T-cell (primary cell): ENCODE measurements at regions not wholly inside any gene's neighbourhood (a gene's known extent, or its start where the extent isn't known, plus 50 kb on each side); places are given as distances from the start of the nearest gene placed in this dataset.

Source experiments
- ATAC-seq, 4 experiments: fragments of 200-7000 bp in 3 of 4; fragments of 150-1000 bp in 1 of 4; cut with Tn5 transposase; replicated peaks in 1 of 4; 1 replicate in 3 of 4; 2 replicates in 1 of 4; pipeline ENCODE4 v1.10.0; 2021; ENCODE audit warnings: moderate library complexity in 3 of 4, mild to moderate bottlenecking in 2 of 4, moderate number of reproducible peaks in 1 of 4
- CTCF ChIA-PET, 2 donors: fragments of 300-600 bp; sonication (Branson Sonifier 250); formaldehyde crosslinking; loops; one replicate each; lab custom pipeline; 2022; ENCODE audit warnings: antibody characterized with exemption in 2 of 2; lab: Charles Lee
- POLR2A ChIA-PET, 2 donors: fragments of 300-600 bp; sonication (Branson Sonifier 250); formaldehyde crosslinking; loops; one replicate each; lab custom pipeline; 2022; ENCODE audit warnings: antibody characterized with exemption in 2 of 2; lab: Charles Lee
- DNase-seq, 35 experiments: peaks; one replicate each; pipeline versions ENCODE4 v3.0.0 to v3.0.0-alpha.2; 2013 to 2023
- H3K27ac ChIP-seq: one replicate; pipeline ENCODE4 v1.5.1; 2013; ENCODE audit warnings: low read length
- H3K27me3 ChIP-seq, 2 experiments: replicated peaks in 1 of 2; 1 replicate in 1 of 2; 2 replicates in 1 of 2; pipeline versions ENCODE4 v1.6.1 to v1.7.0; 2013; ENCODE audit warnings: low read length in 1 of 2, mixed read lengths in 1 of 2; ENCODE audit not compliant: control insufficient read depth in 2 of 2, insufficient read depth in 2 of 2; ENCODE audit errors: extremely low read depth in 1 of 2
- H3K36me3 ChIP-seq, 2 donors: 1 replicate in 1 of 2; 2 replicates in 1 of 2; pipeline versions ENCODE4 v1.6.1 to v1.7.0; 2013; ENCODE audit warnings: low read length in 1 of 2; ENCODE audit not compliant: control insufficient read depth in 2 of 2, insufficient read depth in 1 of 2; ENCODE audit errors: extremely low read depth in 1 of 2
- H3K4me1 ChIP-seq, 2 experiments: 1 replicate in 1 of 2; 2 replicates in 1 of 2; pipeline versions ENCODE4 v1.6.1 to v1.7.0; 2013; ENCODE audit warnings: low read length in 2 of 2, mixed read lengths in 1 of 2; ENCODE audit not compliant: insufficient read depth in 2 of 2, control insufficient read depth in 1 of 2; ENCODE audit errors: extremely low read depth in 1 of 2
- H3K4me3 ChIP-seq, 2 donors: 1 replicate in 1 of 2; 2 replicates in 1 of 2; pipeline versions ENCODE4 v1.5.1 to v1.7.0; 2013; ENCODE audit warnings: mild to moderate bottlenecking in 2 of 2, low read length in 1 of 2, moderate library complexity in 1 of 2; ENCODE audit not compliant: control insufficient read depth in 1 of 2; ENCODE audit errors: extremely low read depth in 1 of 2
- H3K9me3 ChIP-seq: 2 replicates; pipeline ENCODE4 v1.7.0; 2013
- H3K27ac Mint-ChIP-seq, 2 donors: one replicate each; pipeline ENCODE4 v1.8.0; 2020 to 2021; ENCODE audit warnings: mild to moderate bottlenecking in 2 of 2, mixed read lengths in 2 of 2
- H3K27me3 Mint-ChIP-seq, 2 donors: one replicate each; pipeline ENCODE4 v1.8.0; 2021 to 2022; ENCODE audit warnings: mixed read lengths in 2 of 2
- H3K36me3 Mint-ChIP-seq: one replicate; pipeline ENCODE4 v1.8.0; 2021; ENCODE audit warnings: mixed read lengths
- H3K4me1 Mint-ChIP-seq, 3 donors: one replicate each; pipeline ENCODE4 v1.8.0; 2020 to 2022; ENCODE audit warnings: mixed read lengths in 3 of 3, mild to moderate bottlenecking in 1 of 3
- H3K4me3 Mint-ChIP-seq, 3 donors: one replicate each; pipeline ENCODE4 v1.8.0; 2020 to 2022; ENCODE audit warnings: mild to moderate bottlenecking in 3 of 3, mixed read lengths in 3 of 3, moderate library complexity in 3 of 3
- H3K9me3 Mint-ChIP-seq, 3 donors: one replicate each; pipeline ENCODE4 v1.8.0; 2020 to 2022; ENCODE audit warnings: mixed read lengths in 3 of 3
- WGBS: methylation state at CpG from one replicate; pipeline ENCODE4 v1.1.5; 2013; ENCODE audit warnings: missing lambda C conversion rate; ENCODE audit not compliant: insufficient coverage; 5-methylcytosine and 5-hydroxymethylcytosine counted together

DNA sequence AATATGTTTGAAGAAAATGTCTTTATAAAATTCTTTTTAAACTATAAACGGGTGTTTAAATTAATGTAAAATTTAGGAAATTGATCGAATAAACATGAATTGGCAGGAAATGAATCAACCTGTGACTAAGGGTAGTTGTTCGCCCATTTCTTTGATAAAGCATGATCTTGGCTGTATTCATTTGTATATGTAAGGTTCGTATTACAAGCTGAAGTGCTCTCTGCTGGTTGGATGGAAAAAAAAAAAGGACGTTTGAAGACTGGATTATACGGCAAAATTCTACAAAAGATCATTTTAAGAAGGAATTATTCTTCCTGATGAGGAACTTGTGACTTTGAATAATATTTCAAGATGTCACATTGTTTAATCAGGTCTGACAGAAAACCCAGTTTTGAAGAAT lies 185.4 kb upstream of the ANK3 start:
- H3K4me1 Mint-ChIP-seq, result peaks cover 38 to 52% (median 46%) of the 10 kb centered on the region in 3 donors
- H3K36me3 ChIP-seq, result no peaks in the 10 kb centered on the region
- peaks cover 17% of the 10 kb centered on the region for H3K36me3 Mint-ChIP-seq
- H3K4me1 ChIP-seq, result peaks cover 0 to 2% of the 10 kb centered on the region in 2 experiments
- H3K27ac ChIP-seq, result no peak overlapping the region
- no peak overlapping the region for H3K27ac Mint-ChIP-seq
- H3K27me3 ChIP-seq, result no peaks in the 10 kb centered on the region
- 80% methylated on average over 1 of the region's 6 CpGs for WGBS
- H3K9me3 ChIP-seq, result no peaks in the 10 kb centered on the region
- H3K27me3 Mint-ChIP-seq, result peaks cover 0 to 1% of the 10 kb centered on the region in 2 donors
- DNase-seq (no peak), ATAC-seq (no peak)
- POLR2A ChIA-PET, result no interaction called here
- no peak overlapping the region for H3K4me3 ChIP-seq
- CTCF ChIA-PET, result no interaction called here
- H3K4me3 Mint-ChIP-seq, result no peak overlapping the region
- H3K9me3 Mint-ChIP-seq, result peaks cover 3 to 8% (median 4%) of the 10 kb centered on the region in 3 donors

GRCh38 chr10:60574388-60574787 lies 184.7 kb upstream of the ANK3 start:
- POLR2A ChIA-PET, result no interaction called here
- Mint-ChIP-seq H3K4me1 (peaks cover 41 to 52% (median 46%) of the 10 kb centered on the region in 3 donors), H3K27me3 (peaks cover 0 to 1% of the 10 kb centered on the region in 2 donors)

DNA sequence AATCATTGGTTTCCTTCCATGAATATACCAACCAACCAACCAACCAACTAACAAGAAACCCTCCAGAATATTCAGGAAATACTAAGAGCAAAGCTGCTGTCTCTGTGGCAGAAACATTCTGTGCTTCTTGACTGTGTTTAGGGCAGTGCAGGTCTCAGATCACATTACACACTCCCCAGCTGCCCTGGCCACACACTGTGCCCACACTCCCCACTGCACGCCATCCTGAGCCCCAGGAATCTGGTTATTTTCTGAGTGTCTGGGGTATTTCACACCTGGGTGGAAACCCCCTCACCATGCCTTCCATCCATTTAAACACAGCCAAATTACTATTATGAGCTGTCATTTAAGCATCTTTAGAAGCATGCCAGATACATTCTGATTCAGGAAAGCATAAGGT lies 183.7 kb upstream of the ANK3 start:
- peak overlapping the region in 2 of 3 donors; percentile 59 to 72 for H3K4me3 Mint-ChIP-seq

More at GRCh38 chr10:60574388-60574787, 184.7 kb upstream of the ANK3 start:
- H3K4me1 ChIP-seq, result peaks cover 0 to 2% of the 10 kb centered on the region in 2 experiments
- Mint-ChIP-seq H3K9me3 (peaks cover 2 to 9% (median 4%) of the 10 kb centered on the region in 3 donors), H3K27ac (peak overlapping the region in 1 of 2 donors; percentile 1), H3K4me3 (no peak overlapping the region), H3K36me3 (peaks cover 17% of the 10 kb centered on the region)
- no peaks in the 10 kb centered on the region for H3K9me3 ChIP-seq
- no peak overlapping the region for H3K4me3 ChIP-seq
- CTCF ChIA-PET, result no interaction called here
- H3K36me3 ChIP-seq, result no peaks in the 10 kb centered on the region
- no peak for ATAC-seq
- WGBS, result no CpG with 5 or more reads among the region's 4 CpGs
- no peak for DNase-seq
- no peak overlapping the region for H3K27ac ChIP-seq
- no peaks in the 10 kb centered on the region for H3K27me3 ChIP-seq

DNA sequence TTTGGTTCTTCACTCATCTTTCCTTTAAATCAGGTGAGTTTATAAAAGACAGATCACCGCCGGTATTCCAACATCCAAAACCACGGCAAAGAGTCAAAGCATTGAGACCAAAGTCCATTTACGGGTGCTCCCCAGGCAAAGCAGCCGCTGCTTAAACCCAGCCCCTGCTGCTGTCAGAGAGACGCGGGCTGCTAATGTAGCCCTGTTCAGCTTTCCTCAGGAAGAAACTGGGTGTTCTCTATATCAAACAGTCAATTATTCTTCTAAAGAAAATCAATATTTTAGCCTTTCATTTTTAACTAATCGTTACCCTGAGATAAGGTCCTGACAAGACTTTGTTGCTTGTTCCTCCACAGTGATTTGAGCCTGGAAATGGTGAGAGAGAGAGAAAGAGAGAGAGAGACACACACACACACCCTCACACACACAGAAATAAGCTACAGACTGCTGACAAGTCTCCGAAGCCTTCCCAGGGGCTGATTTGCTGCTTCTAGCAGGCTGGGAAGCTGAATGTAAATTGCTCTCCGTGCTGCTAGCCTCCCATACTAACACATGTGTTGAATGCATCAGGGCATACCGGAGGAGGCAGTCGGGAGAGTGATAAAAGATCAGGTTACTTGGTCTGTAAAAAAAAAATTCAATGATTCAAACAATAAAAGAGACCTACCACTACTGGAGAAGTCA lies 183.0 kb upstream of the ANK3 start:
- no peaks in the 10 kb centered on the region for H3K9me3 ChIP-seq
- peak overlapping the region; percentile 59 to 72 (median 66) for H3K4me3 Mint-ChIP-seq
- no peak overlapping the region for H3K27ac ChIP-seq
- H3K36me3 Mint-ChIP-seq, result peaks cover 16% of the 10 kb centered on the region
- DNase-seq (peak in 3 of 35 experiments; percentile 1 to 13 (median 3)), ATAC-seq (peak in 2 of 4 experiments; percentile 43 to 64)
- H3K4me1 ChIP-seq, result peaks cover 0 to 2% of the 10 kb centered on the region in 2 experiments
- WGBS, result 22% methylated on average over 9 of the region's 12 CpGs
- ChIA-PET POLR2A (no interaction called here), CTCF (no interaction called here)
- peaks cover 0 to 1% of the 10 kb centered on the region in 2 donors for H3K27me3 Mint-ChIP-seq
- no peak overlapping the region for H3K27ac Mint-ChIP-seq
- peaks cover 41 to 54% (median 47%) of the 10 kb centered on the region in 3 donors for H3K4me1 Mint-ChIP-seq
- H3K9me3 Mint-ChIP-seq, result peaks cover 5 to 11% (median 8%) of the 10 kb centered on the region in 3 donors
- H3K36me3 ChIP-seq, result no peaks in the 10 kb centered on the region
- no peaks in the 10 kb centered on the region for H3K27me3 ChIP-seq
- peak overlapping the region in 1 of 2 donors; percentile 25 for H3K4me3 ChIP-seq

More for the DNA sequence above, 183.7 kb upstream of the ANK3 start:
- no CpG with 5 or more reads among the region's 1 CpG for WGBS
- POLR2A ChIA-PET, result no interaction called here
- H3K27me3 ChIP-seq, result no peaks in the 10 kb centered on the region
- DNase-seq, result peak in 1 of 35 experiments; percentile 36
- H3K36me3 Mint-ChIP-seq, result peaks cover 11% of the 10 kb centered on the region
- no peaks in the 10 kb centered on the region for H3K36me3 ChIP-seq
- H3K4me1 ChIP-seq, result peaks cover 0 to 2% of the 10 kb centered on the region in 2 experiments
- peaks cover 0 to 9% (median 4%) of the 10 kb centered on the region in 3 donors for H3K9me3 Mint-ChIP-seq
- H3K27me3 Mint-ChIP-seq, result peaks cover 0 to 1% of the 10 kb centered on the region in 2 donors
- H3K4me3 ChIP-seq, result no peak overlapping the region
- H3K27ac Mint-ChIP-seq, result no peak overlapping the region
- peaks cover 41 to 52% (median 46%) of the 10 kb centered on the region in 3 donors for H3K4me1 Mint-ChIP-seq
- H3K27ac ChIP-seq, result no peak overlapping the region
- CTCF ChIA-PET, result no interaction called here
- peak in 3 of 4 experiments; percentile 19 to 56 (median 33) for ATAC-seq
- no peaks in the 10 kb centered on the region for H3K9me3 ChIP-seq

- peaks cover 22% of the 10 kb centered on the region for H3K36me3 Mint-ChIP-seq
- 92% methylated on average over 4 of the region's 4 CpGs for WGBS
- POLR2A ChIA-PET, result no interaction called here
- no peak overlapping the region for H3K4me3 ChIP-seq
- H3K27ac ChIP-seq, result no peak overlapping the region
- H3K4me1 Mint-ChIP-seq, result peaks cover 40 to 47% (median 44%) of the 10 kb centered on the region in 3 donors
- no peak overlapping the region for H3K27ac Mint-ChIP-seq
- H3K9me3 Mint-ChIP-seq, result peaks cover 8 to 11% (median 8%) of the 10 kb centered on the region in 3 donors
- no peaks in the 10 kb centered on the region for H3K9me3 ChIP-seq
- no peaks in the 10 kb centered on the region for H3K36me3 ChIP-seq
- ATAC-seq (no peak), DNase-seq (no peak)
- H3K4me3 Mint-ChIP-seq, result no peak overlapping the region
- H3K27me3 ChIP-seq, result no peaks in the 10 kb centered on the region
- peaks cover 0 to 1% of the 10 kb centered on the region in 2 donors for H3K27me3 Mint-ChIP-seq
- CTCF ChIA-PET, result no interaction called here
- H3K4me1 ChIP-seq, result peaks cover 0 to 2% of the 10 kb centered on the region in 2 experiments
These were observed 181.2 kb upstream of the ANK3 start for GRCh38 chr10:60570896-60571295.

- H3K36me3 ChIP-seq, result no peaks in the 10 kb centered on the region
- H3K27me3 Mint-ChIP-seq, result peaks cover 0 to 1% of the 10 kb centered on the region in 2 donors
- H3K27ac Mint-ChIP-seq, result no peak overlapping the region
- DNase-seq (no peak), ATAC-seq (no peak)
- no peak overlapping the region for H3K4me3 ChIP-seq
- peaks cover 0 to 2% of the 10 kb centered on the region in 2 experiments for H3K4me1 ChIP-seq
- WGBS, result no CpG with 5 or more reads among the region's 1 CpG
- peaks cover 45 to 47% (median 45%) of the 10 kb centered on the region in 3 donors for H3K4me1 Mint-ChIP-seq
- no peaks in the 10 kb centered on the region for H3K9me3 ChIP-seq
- peaks cover 8 to 11% (median 8%) of the 10 kb centered on the region in 3 donors for H3K9me3 Mint-ChIP-seq
- ChIA-PET POLR2A (no interaction called here), CTCF (no interaction called here)
- no peaks in the 10 kb centered on the region for H3K27me3 ChIP-seq
- H3K27ac ChIP-seq, result no peak overlapping the region
- H3K36me3 Mint-ChIP-seq, result peaks cover 22% of the 10 kb centered on the region
- H3K4me3 Mint-ChIP-seq, result no peak overlapping the region
These were observed 180.7 kb upstream of the ANK3 start for GRCh38 chr10:60570272-60570865.
